ENCODE measurements at regions not wholly inside any gene's neighbourhood (a gene's known extent, or its start where the extent isn't known, plus 50 kb on each side); places are given as distances from the start of the nearest gene placed in this dataset.

- no peaks in the 10 kb centered on the region for H3K9me3 ChIP-seq
- no peak for TF ChIP-seq CTCF (IDR thresholded peaks at IDR 0.05)
- intact Hi-C loops (cut with DNase I, micrococcal nuclease) = no loop called here
- no peak for ATAC-seq
- H3K4me1 ChIP-seq (ENCODE audit: low read depth) = no peaks in the 10 kb centered on the region
- no peak overlapping the region for H3K4me3 ChIP-seq
- H3K36me3 ChIP-seq (ENCODE audit: low read depth) = no peaks in the 10 kb centered on the region
- no peak for DNase-seq
Measured at GRCh38 chr9:91023741-91024140, 222.1 kb downstream of the SYK start.

GRCh38 chr9:91024841-91025240, 223.2 kb downstream of the SYK start:
- no peak for TF ChIP-seq CTCF (IDR thresholded peaks at IDR 0.05)
- Histone ChIP-seq H3K4me3 (no peak overlapping the region), H3K9me3 (no peaks in the 10 kb centered on the region), H3K36me3 (ENCODE audit: low read depth) (no peaks in the 10 kb centered on the region), H3K4me1 (ENCODE audit: low read depth) (no peaks in the 10 kb centered on the region)
- no peak for DNase-seq
- intact Hi-C loops (cut with DNase I, micrococcal nuclease) = no loop called here
- no peak for ATAC-seq

GRCh38 chr9:91025856-91026255, 224.2 kb downstream of the SYK start:
- H3K36me3 ChIP-seq (ENCODE audit: low read depth) = no peaks in the 10 kb centered on the region
- ATAC-seq (no peak), DNase-seq (no peak)
- no peak overlapping the region for H3K4me3 ChIP-seq
- H3K9me3 ChIP-seq = no peaks in the 10 kb centered on the region
- no peak for TF ChIP-seq CTCF (IDR thresholded peaks at IDR 0.05)
- no peaks in the 10 kb centered on the region for H3K4me1 ChIP-seq (ENCODE audit: low read depth)
- intact Hi-C loops (cut with DNase I, micrococcal nuclease) = no loop called here

- Histone ChIP-seq H3K4me3 (no peak overlapping the region), H3K36me3 (ENCODE audit: low read depth) (no peaks in the 10 kb centered on the region), H3K4me1 (ENCODE audit: low read depth) (no peaks in the 10 kb centered on the region), H3K9me3 (no peaks in the 10 kb centered on the region)
- no peak for TF ChIP-seq CTCF (IDR thresholded peaks at IDR 0.05)
- DNase-seq = no peak
- intact Hi-C loops (cut with DNase I, micrococcal nuclease) = no loop called here
- no peak for ATAC-seq
Measured at GRCh38 chr9:91026266-91026665, 224.6 kb downstream of the SYK start.

- Histone ChIP-seq H3K9me3 (no peaks in the 10 kb centered on the region), H3K4me3 (no peak overlapping the region), H3K4me1 (ENCODE audit: low read depth) (no peaks in the 10 kb centered on the region), H3K36me3 (ENCODE audit: low read depth) (no peaks in the 10 kb centered on the region)
- DNase-seq (no peak), ATAC-seq (no peak)
- no peak for TF ChIP-seq CTCF (IDR thresholded peaks at IDR 0.05)
- intact Hi-C loops (cut with DNase I, micrococcal nuclease) = no loop called here
Measured at GRCh38 chr9:91027005-91027404, 225.4 kb downstream of the SYK start.

GRCh38 chr9:91028166-91028827, 226.7 kb downstream of the SYK start:
- ATAC-seq (no peak), DNase-seq (no peak)
- intact Hi-C loops (cut with DNase I, micrococcal nuclease) = no loop called here
- H3K4me3 ChIP-seq = no peak overlapping the region
- no peaks in the 10 kb centered on the region for H3K36me3 ChIP-seq (ENCODE audit: low read depth)
- no peaks in the 10 kb centered on the region for H3K4me1 ChIP-seq (ENCODE audit: low read depth)
- H3K9me3 ChIP-seq = no peaks in the 10 kb centered on the region
- no peak for TF ChIP-seq CTCF (IDR thresholded peaks at IDR 0.05)
